Mucosa of descending colon (tissue), 3 donors: ENCODE measurements at regions not wholly inside any gene's neighbourhood (a gene's known extent, or its start where the extent isn't known, plus 50 kb on each side); places are given as distances from the start of the nearest gene placed in this dataset.
A peak's percentile ranks its signal among the peaks of the same experiment; 100 is the strongest.

ENCODE experiments used
- ATAC-seq: fragments of 200-7000 bp; cut with Tn5 transposase; one replicate; pipeline ENCODE4 v1.9.1; 2020; ENCODE audit warnings: mild to moderate bottlenecking, moderate library complexity
- DNase-seq, 3 donors: peaks; one replicate each; pipeline ENCODE4 v3.0.0-alpha.2; 2020
- H3K36me3 ChIP-seq: fragments of 200-600 bp; one replicate; pipeline ENCODE4 v1.8.0; 2021; ENCODE audit warnings: low read depth, mild to moderate bottlenecking
- H3K4me1 ChIP-seq: fragments of 200-600 bp; one replicate; pipeline ENCODE4 v1.8.0; 2021; ENCODE audit warnings: low read depth, mild to moderate bottlenecking
- H3K4me3 ChIP-seq: fragments of 200-600 bp; one replicate; pipeline ENCODE4 v1.8.0; 2021; ENCODE audit warnings: mild to moderate bottlenecking
- H3K9me3 ChIP-seq: fragments of 200-600 bp; one replicate; pipeline ENCODE4 v1.8.0; 2021; ENCODE audit warnings: mild to moderate bottlenecking
- intact Hi-C, 2 donors: fragments of 100-400 bp; cut with DNase I in 1 of 2; cut with micrococcal nuclease in 1 of 2; formaldehyde crosslinking; loops; one replicate each; pipeline versions ENCODE4 v1.11.0 to v1.11.1; 2022; cut with DNase I, micrococcal nuclease
- TF ChIP-seq, protein P1 (sequence below): fragments of 200-600 bp; IDR thresholded peaks from one replicate; pipeline ENCODE4 v1.8.0; 2022; ENCODE audit warnings: antibody characterized with exemption, mild to moderate bottlenecking
- donor health status: DM: no; HTN: no; CAD: no; lungs with moderate emphysema.
- donor health status: DM: no; HTN: no; CAD: no.
- donor health status: DM: no; HTN: yes; CAD: no.

GRCh38 chr2:120442923-120443571, 97.1 kb downstream of the INHBB start:
- no peak overlapping the region for H3K4me3 ChIP-seq
- intact Hi-C loops: no loop called here
- no peaks in the 10 kb centered on the region for H3K36me3 ChIP-seq
- H3K9me3 ChIP-seq: no peaks in the 10 kb centered on the region
- ATAC-seq: peak; percentile 99
- H3K4me1 ChIP-seq: peaks cover 11% of the 10 kb centered on the region
- TF ChIP-seq, protein P1, sequence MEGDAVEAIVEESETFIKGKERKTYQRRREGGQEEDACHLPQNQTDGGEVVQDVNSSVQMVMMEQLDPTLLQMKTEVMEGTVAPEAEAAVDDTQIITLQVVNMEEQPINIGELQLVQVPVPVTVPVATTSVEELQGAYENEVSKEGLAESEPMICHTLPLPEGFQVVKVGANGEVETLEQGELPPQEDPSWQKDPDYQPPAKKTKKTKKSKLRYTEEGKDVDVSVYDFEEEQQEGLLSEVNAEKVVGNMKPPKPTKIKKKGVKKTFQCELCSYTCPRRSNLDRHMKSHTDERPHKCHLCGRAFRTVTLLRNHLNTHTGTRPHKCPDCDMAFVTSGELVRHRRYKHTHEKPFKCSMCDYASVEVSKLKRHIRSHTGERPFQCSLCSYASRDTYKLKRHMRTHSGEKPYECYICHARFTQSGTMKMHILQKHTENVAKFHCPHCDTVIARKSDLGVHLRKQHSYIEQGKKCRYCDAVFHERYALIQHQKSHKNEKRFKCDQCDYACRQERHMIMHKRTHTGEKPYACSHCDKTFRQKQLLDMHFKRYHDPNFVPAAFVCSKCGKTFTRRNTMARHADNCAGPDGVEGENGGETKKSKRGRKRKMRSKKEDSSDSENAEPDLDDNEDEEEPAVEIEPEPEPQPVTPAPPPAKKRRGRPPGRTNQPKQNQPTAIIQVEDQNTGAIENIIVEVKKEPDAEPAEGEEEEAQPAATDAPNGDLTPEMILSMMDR: no peak
- DNase-seq: peak; percentile 82 to 87 (median 86)

GRCh38 chr2:120443946-120444345, 98.0 kb downstream of the INHBB start:
- intact Hi-C loops: no loop called here
- Histone ChIP-seq H3K36me3 (no peaks in the 10 kb centered on the region), H3K4me3 (no peak overlapping the region), H3K4me1 (peaks cover 11% of the 10 kb centered on the region), H3K9me3 (no peaks in the 10 kb centered on the region)
- DNase-seq: no peak
- no peak for ATAC-seq
- TF ChIP-seq, protein P1: no peak

DNA sequence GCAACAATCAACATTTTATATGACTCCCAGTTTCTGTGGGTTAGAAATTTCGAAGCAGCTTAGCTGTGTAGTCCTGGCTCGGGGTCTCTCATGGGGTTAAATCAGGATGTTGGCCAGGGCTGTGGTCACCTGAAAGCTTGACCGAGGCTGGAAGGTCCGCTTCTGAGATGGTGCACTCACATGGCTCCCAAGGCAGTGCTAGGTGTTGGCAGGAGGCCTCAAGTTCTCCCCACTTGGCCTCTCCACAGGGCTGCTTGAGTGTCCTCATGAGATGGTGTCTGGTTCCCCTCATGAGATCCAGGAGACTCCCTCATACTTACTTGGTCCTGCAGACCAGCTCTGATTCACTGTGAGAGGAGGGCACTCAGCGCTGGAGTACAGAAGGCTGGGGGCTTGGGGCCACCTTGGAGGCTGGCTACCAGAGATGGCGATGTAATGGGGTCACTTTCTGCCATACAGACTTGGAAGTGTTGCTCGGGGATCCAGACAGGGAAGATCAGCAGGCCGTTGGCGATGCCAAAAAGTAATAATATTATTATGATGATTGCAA, 98.8 kb downstream of the INHBB start:
- Histone ChIP-seq H3K4me1 (peaks cover 11% of the 10 kb centered on the region), H3K36me3 (no peaks in the 10 kb centered on the region), H3K9me3 (no peaks in the 10 kb centered on the region), H3K4me3 (no peak overlapping the region)
- intact Hi-C loops: no loop called here
- ATAC-seq (no peak), DNase-seq (no peak)
- TF ChIP-seq, protein P1: no peak

DNA sequence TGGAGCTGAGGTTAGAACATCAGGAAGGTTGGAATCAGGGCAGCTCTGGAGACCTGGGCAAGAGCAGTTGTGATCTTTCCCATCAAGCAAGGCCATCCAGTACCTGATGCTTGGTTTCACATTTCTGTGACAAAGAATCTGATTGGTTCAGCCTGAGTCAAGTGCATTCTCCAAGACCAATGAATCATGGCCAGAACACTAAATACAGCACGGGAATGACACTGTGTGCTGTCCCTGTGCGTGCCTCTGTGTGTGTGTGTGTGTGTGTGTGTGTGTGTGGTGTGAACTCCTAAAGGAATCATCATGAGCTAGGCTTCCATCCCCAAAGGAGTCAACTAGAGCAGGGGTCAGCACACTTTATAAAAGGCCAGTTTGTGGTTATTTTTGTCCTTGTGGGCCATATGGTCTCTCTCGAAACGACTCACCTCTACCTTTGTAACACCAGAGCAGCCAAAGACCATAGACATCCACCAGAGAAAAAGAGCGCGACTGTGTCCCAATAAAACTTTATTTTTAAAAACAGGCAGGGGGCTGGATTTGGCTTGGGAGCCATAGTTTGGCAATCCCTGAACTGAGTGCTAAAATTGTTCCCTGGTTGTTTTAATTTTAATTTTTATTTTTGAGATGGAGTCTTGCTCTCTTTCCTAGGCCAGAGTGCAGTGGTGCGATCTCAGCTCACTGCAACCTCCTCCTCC, 99.7 kb downstream of the INHBB start:
- ATAC-seq: no peak
- TF ChIP-seq, protein P1: no peak
- intact Hi-C loops: no loop called here
- H3K9me3 ChIP-seq: no peaks in the 10 kb centered on the region
- peaks cover 11% of the 10 kb centered on the region for H3K4me1 ChIP-seq
- H3K4me3 ChIP-seq: no peak overlapping the region
- no peaks in the 10 kb centered on the region for H3K36me3 ChIP-seq
- no peak for DNase-seq

DNA sequence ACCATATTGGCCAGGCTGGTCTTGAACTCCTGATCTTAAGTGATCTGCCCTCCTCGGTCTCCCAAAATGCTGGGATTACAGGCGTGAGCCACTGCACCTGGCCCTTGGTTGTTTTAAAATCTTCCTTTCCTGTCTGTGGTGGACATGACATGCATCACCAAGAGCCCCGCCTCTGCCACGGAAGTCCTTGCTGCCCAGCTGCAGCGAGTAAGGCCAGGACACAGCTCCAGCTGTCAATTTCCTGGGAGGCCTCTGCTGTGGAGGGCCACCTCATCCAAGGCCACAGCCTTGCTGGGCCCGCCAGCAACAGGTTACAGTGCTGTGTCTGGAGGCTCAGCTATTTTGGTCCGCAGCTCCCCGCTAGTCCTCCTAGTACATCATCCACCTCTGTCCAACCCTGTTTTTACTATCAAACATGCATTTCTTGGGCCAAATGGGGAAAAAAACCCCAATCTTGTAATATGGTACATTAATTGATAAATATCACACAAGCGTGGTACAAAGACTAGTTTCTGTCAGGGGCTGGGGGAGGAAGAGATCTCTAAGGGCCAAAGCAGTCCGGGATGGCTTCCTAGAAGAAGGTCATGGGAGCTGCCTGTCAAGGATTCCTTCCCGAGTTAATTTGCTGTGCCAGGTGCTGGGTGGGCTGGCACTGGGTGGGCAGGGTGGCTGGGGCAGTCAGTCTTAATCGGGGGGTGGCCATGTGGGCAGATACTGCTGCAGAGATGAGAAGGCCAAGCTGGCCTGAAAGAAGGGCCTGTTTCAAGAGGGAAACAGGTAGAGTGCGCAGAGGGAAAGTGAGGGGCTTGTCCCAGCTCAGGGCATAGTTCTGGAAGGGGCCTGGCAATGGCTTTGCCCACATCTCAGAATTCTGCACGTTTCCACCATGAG, 100.5 kb downstream of the INHBB start:
- Histone ChIP-seq H3K4me3 (no peak overlapping the region), H3K9me3 (no peaks in the 10 kb centered on the region), H3K4me1 (peaks cover 11% of the 10 kb centered on the region), H3K36me3 (no peaks in the 10 kb centered on the region)
- no peak for ATAC-seq
- TF ChIP-seq, protein P1: no peak
- no peak for DNase-seq
- intact Hi-C loops: no loop called here
